ENCODE measurements at regions not wholly inside any gene's neighbourhood (a gene's known extent, or its start where the extent isn't known, plus 50 kb on each side); places are given as distances from the start of the nearest gene placed in this dataset.

- TF ChIP-seq, protein P1, sequence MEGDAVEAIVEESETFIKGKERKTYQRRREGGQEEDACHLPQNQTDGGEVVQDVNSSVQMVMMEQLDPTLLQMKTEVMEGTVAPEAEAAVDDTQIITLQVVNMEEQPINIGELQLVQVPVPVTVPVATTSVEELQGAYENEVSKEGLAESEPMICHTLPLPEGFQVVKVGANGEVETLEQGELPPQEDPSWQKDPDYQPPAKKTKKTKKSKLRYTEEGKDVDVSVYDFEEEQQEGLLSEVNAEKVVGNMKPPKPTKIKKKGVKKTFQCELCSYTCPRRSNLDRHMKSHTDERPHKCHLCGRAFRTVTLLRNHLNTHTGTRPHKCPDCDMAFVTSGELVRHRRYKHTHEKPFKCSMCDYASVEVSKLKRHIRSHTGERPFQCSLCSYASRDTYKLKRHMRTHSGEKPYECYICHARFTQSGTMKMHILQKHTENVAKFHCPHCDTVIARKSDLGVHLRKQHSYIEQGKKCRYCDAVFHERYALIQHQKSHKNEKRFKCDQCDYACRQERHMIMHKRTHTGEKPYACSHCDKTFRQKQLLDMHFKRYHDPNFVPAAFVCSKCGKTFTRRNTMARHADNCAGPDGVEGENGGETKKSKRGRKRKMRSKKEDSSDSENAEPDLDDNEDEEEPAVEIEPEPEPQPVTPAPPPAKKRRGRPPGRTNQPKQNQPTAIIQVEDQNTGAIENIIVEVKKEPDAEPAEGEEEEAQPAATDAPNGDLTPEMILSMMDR (IDR thresholded peaks at IDR 0.05 in 2 of 3, conservative IDR thresholded peaks at IDR 0.05 in 1 of 3; ENCODE audit: insufficient read depth in 2 of 3, low read depth in 1 of 3, low read length in 3 of 3): no peak
- no peak for TF ChIP-seq ZKSCAN8 (CRISPR knock-in tag; IDR thresholded peaks at IDR 0.05)
- TF ChIP-seq MTF1 (CRISPR knock-in tag; IDR thresholded peaks at IDR 0.05; ENCODE audit: borderline replicate concordance): no peak
- TF ChIP-seq TARDBP (IDR thresholded peaks at IDR 0.05): no peak
- TF ChIP-seq NFIC (IDR thresholded peaks at IDR 0.05): no peak
- no peak for TF ChIP-seq ATF2 (CRISPR knock-in tag; IDR thresholded peaks at IDR 0.05)
- no peak for TF ChIP-seq POLR2A (conservative IDR thresholded peaks at IDR 0.05)
- TF ChIP-seq, protein P2, sequence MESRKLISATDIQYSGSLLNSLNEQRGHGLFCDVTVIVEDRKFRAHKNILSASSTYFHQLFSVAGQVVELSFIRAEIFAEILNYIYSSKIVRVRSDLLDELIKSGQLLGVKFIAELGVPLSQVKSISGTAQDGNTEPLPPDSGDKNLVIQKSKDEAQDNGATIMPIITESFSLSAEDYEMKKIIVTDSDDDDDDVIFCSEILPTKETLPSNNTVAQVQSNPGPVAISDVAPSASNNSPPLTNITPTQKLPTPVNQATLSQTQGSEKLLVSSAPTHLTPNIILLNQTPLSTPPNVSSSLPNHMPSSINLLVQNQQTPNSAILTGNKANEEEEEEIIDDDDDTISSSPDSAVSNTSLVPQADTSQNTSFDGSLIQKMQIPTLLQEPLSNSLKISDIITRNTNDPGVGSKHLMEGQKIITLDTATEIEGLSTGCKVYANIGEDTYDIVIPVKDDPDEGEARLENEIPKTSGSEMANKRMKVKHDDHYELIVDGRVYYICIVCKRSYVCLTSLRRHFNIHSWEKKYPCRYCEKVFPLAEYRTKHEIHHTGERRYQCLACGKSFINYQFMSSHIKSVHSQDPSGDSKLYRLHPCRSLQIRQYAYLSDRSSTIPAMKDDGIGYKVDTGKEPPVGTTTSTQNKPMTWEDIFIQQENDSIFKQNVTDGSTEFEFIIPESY (CRISPR knock-in tag; IDR thresholded peaks at IDR 0.05): no peak
- TF ChIP-seq, protein P3, sequence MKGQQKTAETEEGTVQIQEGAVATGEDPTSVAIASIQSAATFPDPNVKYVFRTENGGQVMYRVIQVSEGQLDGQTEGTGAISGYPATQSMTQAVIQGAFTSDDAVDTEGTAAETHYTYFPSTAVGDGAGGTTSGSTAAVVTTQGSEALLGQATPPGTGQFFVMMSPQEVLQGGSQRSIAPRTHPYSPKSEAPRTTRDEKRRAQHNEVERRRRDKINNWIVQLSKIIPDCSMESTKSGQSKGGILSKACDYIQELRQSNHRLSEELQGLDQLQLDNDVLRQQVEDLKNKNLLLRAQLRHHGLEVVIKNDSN (CRISPR knock-in tag; IDR thresholded peaks at IDR 0.05): no peak
- no peak for TF ChIP-seq CTBP1 (IDR thresholded peaks at IDR 0.05; ENCODE audit: borderline replicate concordance)
- no peak for TF ChIP-seq ZKSCAN1 (IDR thresholded peaks at IDR 0.05; ENCODE audit: low read depth, low read length)
These were observed 552.4 kb upstream of the CHRM3 start for GRCh38 chr1:238833919-238834318.

All from K562 (cell line).